ENCODE measurements at regions not wholly inside any gene's neighbourhood (a gene's known extent, or its start where the extent isn't known, plus 50 kb on each side); places are given as distances from the start of the nearest gene placed in this dataset.

DNA sequence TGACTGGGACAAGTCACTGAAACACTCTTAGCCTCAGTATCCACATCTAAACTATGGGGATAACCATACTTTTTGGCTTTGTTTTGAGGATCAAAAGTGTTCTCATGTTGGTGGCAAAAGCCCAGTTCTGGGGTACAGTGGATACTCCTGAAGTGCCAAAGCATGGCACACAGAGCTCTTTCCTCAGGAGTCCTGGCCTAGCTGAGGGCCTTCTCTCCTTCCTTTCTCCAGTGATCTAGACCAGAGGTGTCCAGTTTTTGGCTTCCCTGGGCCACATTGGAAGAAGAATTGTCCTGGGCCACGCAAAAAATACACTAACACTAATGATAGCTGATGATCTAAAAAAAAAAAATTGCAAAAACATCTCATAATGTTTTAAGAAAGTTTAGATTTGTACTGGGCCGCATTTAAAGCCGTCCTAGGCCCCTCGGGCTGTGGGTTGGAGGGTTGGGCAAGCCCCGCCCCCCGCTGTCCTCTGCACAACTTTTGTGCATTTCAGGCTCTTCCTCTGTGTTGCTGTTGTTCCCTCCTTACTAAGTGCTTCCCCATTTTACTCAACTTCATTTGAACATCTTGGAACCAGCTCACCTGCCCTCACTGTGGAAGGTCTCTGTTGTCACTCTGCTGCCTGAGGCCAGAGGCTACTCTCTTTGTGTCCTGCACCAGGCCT is 337.0 kb downstream of the CYRIA start:
- no peak for FAIRE-seq

- no peak for FAIRE-seq
These were observed 338.3 kb downstream of the CYRIA start for GRCh38 chr2:16327326-16327725.

DNA sequence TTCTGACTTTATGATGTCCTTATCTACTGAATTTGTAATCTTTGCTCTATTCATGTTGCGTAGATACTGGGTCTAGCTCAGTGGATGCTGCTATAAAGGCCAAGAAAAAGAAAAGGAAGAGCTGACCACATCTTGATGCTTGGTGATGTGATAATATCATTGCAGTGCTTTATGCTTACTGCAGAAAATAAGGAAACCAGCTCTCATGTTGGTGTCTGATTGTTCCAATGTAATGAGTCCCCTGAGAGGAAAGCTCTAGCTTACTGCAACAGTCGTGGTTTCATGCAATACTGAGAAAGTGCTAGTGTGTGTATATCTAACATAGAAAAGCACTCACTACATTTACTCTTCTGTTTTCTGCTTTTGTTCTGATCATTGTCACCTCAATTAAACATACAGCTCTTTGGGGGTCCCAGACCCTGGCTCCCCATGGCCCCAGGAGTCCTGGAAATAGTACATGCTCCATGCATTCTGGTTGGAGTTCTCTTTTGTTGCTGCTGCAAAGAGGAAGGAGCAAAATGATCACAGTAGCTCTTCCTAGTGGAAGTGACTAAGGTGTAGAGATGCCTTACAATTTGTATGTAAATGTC is 338.8 kb downstream of the CYRIA start:
- no peak for FAIRE-seq

GRCh38 chr2:16325976-16326510 is 339.6 kb downstream of the CYRIA start:
- FAIRE-seq, result no peak

DNA sequence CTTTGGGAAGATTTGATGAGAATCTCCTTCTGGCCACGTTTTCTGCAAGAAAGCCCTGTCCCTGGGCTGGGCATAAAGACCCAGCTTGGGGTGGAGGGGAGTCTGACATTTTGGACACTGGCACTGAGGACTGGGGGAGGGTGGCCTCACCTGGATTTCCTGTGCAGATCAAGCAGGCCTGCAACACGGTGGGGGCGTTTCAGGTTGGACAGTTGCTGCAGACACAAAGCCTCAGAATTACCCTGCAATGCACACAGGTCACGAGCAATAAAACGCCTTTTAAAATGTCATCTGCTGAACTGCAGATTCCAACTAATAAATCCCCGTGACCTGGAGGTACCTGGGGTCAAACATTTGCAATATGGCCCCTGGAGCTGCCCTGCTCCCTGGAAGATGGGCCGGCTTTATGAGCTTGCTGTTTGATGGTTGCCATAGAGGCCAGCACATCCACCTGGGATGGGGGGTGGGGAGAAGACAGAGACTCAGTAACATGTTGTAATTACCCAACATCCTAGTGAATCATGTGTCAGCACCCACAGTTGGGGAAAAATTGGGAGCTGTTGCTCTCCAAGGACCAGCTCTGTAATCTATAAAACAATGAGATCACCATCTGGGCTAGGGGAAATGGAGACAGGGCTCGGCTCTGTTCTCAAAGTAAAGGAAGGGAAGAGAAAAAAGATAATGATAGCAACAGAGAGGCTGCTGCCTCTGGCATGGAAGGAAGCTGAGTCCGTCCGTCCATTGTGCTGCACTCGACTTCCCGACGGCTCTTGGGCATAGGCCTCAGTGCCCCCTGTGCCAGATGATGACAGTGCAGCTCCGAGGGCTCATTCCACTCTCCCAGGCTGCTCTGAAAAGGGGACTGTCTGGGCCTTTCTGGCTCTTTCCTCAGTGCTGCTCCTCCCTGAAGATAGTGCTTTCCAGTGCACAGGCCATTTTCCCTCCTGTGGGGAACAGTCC is 340.3 kb downstream of the CYRIA start:
- no peak for FAIRE-seq

- FAIRE-seq, result no peak
These were observed 341.1 kb downstream of the CYRIA start for GRCh38 chr2:16324544-16324937.

GRCh38 chr2:16323551-16324543 is 341.8 kb downstream of the CYRIA start:
- no peak for FAIRE-seq

GRCh38 chr2:16323126-16323520 is 342.5 kb downstream of the CYRIA start:
- FAIRE-seq, result no peak

- no peak for FAIRE-seq
These were observed 343.1 kb downstream of the CYRIA start for GRCh38 chr2:16322308-16323125.

DNA sequence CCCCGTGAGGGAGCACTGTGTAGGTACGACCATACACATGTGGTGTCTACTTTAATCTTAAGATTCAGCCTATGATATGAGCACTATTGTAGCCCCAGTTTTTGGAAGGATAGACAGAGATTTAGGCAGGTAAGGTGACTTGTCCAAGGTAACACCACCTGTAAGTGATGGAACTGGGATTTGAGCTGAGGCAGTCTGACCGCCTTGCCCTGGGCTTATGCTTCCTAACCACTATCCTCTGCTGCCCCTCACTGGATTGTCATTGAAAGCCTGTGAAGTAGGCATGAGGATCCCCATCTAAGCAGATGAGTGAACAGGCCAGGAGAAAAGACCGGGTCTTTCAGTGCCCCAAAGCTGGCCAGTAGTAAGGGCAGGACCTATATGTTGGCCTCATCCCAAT is 343.8 kb downstream of the CYRIA start:
- FAIRE-seq, result no peak

- no peak for FAIRE-seq
These were observed 344.4 kb downstream of the CYRIA start for GRCh38 chr2:16321256-16321655.

GRCh38 chr2:16320716-16321115 is 344.9 kb downstream of the CYRIA start:
- FAIRE-seq, result no peak

GRCh38 chr2:16319551-16320121 is 346.0 kb downstream of the CYRIA start:
- FAIRE-seq, result no peak

- no peak for FAIRE-seq
These were observed 347.0 kb downstream of the CYRIA start for GRCh38 chr2:16318474-16319195.

GRCh38 chr2:16318051-16318450 is 347.6 kb downstream of the CYRIA start:
- FAIRE-seq, result no peak

DNA sequence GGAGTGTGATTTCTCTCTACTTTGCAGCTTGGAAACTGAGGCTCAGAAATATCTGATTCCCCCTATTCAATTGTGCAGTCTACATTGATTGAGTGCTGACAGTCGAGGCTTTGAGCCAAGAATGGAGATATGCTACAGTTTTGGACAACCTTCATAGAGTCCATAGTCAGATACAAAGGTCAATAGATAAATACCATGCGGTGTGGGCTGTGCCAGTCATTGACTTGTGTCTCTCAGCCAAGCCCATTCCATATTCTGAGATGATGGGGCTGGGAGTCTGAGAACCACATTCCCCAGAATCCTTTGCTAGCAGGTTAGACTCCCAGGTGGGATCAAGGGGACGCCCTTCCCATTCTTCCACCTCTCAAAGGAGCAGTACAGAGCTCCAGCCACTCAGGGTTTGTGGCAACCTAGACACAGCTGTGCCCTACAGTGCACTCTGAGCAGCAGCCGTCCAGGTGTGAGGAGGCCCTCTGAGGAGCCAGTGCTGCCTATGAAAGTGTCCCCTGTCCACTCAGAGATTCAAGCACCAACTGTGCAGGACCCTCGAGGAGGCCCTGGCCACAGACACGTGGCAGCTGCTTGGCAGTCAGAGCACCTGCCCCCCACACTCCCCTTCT is 348.3 kb downstream of the CYRIA start:
- no peak for FAIRE-seq

DNA sequence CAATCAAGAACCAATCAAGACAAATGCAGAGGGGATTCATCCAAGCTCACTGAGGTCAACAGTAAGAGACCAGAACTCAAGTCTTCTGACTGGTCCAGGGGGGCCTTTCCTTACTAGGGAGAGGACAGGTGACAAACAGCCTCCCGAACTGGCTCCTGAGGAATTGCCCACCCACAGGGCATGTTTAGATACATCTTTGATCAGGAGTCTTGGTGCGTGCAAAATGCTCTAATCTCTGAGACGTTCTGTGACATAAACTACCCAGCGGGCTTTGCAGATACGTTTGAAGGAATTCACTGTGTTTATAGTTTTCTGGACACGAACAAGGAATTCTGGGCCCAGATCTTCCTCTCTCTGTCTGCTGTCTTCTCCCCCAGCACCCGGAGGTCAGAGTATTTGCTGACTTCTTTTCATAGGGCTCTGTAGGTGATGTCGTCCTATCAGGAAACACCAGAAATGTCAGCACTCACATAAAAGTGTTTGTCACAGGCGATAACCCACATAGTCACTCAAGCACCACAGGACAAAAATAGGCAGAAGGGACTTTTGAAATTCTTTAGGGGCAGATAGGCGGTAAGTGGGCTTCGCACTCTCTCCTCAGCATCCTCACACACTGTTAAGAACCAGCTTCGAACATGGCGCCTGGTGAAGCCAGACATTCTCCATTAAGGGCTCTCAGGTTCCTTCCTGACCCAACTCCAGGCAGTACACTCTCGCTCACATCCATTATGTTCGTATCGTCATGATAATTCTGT is 349.0 kb downstream of the CYRIA start:
- FAIRE-seq, result no peak

DNA sequence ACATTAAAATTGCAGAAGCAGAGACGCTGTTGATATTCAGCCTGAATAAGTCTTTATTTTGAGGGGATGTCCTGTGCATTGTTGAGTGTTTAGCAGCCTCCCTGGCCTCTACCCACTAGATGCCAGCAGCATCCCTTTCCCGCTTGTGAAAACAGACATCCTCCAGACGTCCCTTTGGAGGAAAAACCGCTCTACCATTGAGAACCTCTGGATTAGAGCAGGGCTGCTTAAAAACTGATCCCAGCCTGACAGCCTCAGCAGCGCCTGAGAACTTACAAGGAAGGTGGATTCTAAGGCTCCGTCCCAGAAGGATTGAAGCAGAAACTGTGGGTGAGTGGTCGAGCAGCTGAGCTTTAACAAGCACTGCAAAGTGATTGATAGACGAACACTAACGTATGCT is 349.7 kb downstream of the CYRIA start:
- no peak for FAIRE-seq

DNA sequence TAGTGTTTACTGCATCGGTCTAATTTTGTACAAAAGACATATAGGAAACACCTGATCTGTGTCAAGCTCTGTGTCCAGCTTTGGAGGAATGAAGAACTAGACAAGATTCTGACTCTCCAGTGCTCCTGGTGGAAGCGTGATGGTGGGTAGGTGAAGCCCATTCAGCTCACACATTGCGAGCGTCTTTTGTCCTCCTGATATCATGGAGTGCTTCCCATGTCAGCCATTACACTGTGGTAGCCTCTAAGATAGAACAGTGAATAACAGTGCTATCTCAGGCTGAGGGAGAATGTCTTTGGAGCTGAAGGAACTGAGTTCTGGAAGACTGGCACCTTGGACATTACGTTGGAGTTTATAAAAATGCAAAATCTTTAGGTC is 350.2 kb downstream of the CYRIA start:
- no peak for FAIRE-seq
